ENCODE measurements at regions not wholly inside any gene's neighbourhood (a gene's known extent, or its start where the extent isn't known, plus 50 kb on each side); places are given as distances from the start of the nearest gene placed in this dataset.

GRCh38 chr4:65861993-65862392 lies 191.7 kb upstream of the EPHA5 start:
- TF ChIP-seq, protein P1, sequence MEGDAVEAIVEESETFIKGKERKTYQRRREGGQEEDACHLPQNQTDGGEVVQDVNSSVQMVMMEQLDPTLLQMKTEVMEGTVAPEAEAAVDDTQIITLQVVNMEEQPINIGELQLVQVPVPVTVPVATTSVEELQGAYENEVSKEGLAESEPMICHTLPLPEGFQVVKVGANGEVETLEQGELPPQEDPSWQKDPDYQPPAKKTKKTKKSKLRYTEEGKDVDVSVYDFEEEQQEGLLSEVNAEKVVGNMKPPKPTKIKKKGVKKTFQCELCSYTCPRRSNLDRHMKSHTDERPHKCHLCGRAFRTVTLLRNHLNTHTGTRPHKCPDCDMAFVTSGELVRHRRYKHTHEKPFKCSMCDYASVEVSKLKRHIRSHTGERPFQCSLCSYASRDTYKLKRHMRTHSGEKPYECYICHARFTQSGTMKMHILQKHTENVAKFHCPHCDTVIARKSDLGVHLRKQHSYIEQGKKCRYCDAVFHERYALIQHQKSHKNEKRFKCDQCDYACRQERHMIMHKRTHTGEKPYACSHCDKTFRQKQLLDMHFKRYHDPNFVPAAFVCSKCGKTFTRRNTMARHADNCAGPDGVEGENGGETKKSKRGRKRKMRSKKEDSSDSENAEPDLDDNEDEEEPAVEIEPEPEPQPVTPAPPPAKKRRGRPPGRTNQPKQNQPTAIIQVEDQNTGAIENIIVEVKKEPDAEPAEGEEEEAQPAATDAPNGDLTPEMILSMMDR (IDR thresholded peaks at IDR 0.05; ENCODE audit: borderline replicate concordance, insufficient read depth, low read depth, low read length) = no peak
- no peak overlapping the region for H3K4me3 ChIP-seq (ENCODE audit: low read depth, low read length)

- H3K4me3 ChIP-seq (ENCODE audit: low read depth, low read length) = no peak overlapping the region
- TF ChIP-seq, protein P1 (IDR thresholded peaks at IDR 0.05; ENCODE audit: borderline replicate concordance, insufficient read depth, low read depth, low read length) = no peak
Observed at GRCh38 chr4:65845199-65845773, 175.0 kb upstream of the EPHA5 start.

DNA sequence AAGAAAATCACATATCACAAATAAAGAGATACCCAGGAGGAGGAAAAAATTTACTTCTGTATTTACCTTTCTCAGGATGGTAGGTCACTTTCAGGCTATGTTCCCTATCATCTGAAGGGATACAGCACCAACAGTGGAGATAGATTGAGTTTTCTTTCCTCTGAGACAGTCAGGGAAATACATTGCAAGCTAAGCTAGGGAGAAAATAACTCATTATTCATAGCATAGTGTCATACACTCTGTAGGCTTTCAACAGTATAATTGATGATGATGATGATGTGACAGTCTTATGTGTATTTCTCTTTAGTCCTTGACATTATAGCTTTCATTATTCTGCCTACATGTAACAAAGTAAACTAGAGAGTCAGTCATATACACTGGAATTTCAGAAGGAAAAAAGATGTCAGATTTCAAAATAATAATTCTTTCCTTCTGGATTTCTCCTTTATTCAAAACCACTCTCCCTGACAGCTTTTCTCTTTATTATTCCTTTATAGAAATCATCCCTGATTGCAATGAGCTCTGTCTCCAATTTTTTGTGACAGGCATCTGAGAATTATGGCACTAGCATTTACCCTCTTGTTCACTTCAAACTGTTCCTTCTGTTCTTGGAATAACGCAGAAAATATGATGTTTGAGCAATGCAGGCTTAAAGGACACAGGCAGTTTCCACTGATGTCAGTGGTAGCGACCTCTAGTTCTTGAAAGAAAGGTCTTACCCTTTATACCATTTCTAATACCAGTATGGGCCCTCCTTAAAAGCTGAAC lies 169.1 kb upstream of the EPHA5 start:
- H3K4me3 ChIP-seq (ENCODE audit: low read depth, low read length) = no peak overlapping the region

GRCh38 chr4:65834707-65835106 lies 164.4 kb upstream of the EPHA5 start:
- TF ChIP-seq, protein P1 (IDR thresholded peaks at IDR 0.05; ENCODE audit: borderline replicate concordance, insufficient read depth, low read depth, low read length) = no peak
- no peak overlapping the region for H3K4me3 ChIP-seq (ENCODE audit: low read depth, low read length)

More for the DNA sequence above, 169.1 kb upstream of the EPHA5 start:
- TF ChIP-seq, protein P1 (IDR thresholded peaks at IDR 0.05; ENCODE audit: borderline replicate concordance, insufficient read depth, low read depth, low read length) = no peak

DNA sequence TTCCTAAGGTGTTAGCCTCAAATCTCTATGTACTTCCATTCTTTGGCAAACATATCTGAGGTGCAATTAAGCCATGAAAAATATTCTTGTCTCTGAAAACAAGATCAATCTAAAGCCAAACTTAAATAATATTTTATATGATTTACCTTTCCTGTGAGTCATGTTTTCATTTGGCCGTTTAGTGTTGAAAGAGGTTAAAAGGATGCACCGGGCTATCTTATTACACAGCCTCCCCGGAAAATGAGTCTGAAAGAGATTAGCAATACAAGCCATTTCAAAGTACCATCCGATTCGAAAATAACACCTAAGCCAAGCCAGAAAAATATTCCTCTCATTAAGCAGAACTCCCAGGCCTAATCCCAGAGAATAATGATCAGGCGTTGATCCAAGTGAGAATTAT lies 161.5 kb upstream of the EPHA5 start:
- TF ChIP-seq, protein P1 (IDR thresholded peaks at IDR 0.05; ENCODE audit: borderline replicate concordance, insufficient read depth, low read depth, low read length) = no peak
- no peak overlapping the region for H3K4me3 ChIP-seq (ENCODE audit: low read depth, low read length)

- H3K4me3 ChIP-seq (ENCODE audit: low read depth, low read length) = no peak overlapping the region
- TF ChIP-seq, protein P1 (IDR thresholded peaks at IDR 0.05; ENCODE audit: borderline replicate concordance, insufficient read depth, low read depth, low read length) = no peak
Observed at GRCh38 chr4:65825116-65825753, 154.9 kb upstream of the EPHA5 start.
